ENCODE measurements at regions not wholly inside any gene's neighbourhood (a gene's known extent, or its start where the extent isn't known, plus 50 kb on each side); places are given as distances from the start of the nearest gene placed in this dataset.

DNA sequence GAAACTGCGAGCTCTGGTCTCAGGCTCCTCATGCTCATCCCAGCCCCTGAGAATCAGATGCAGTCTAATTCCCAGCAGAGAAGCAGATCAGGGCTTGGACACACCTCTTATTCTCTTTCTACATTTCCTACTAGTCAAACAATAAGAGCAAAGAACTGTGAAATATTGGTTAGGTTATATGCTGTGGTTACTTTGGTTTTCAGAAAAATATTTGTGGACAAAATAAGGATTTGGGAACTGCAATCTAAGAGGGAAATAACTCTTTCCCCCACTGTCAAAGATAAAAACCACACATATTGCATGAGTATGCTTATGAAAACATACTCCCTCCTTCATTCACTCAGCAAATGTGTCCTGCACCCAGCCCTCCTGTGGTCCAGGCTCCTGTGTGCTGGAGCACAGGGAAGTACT is 164.5 kb upstream of the S1PR3 start:
- no peak overlapping the region for H4K91ac ChIP-seq (ENCODE audit: low read depth, low read length)
- no peak overlapping the region for H4K12ac ChIP-seq (ENCODE audit: low read depth, low read length)
- no peak overlapping the region for H3K4me3 ChIP-seq (ENCODE audit: low read depth, low read length)
- H3K9ac ChIP-seq (ENCODE audit: low read length) = no peak overlapping the region
- no peak overlapping the region for H4K8ac ChIP-seq (ENCODE audit: low read depth, low read length)
- peaks cover 15% of the 10 kb centered on the region for H3K79me1 ChIP-seq (ENCODE audit: low read length)
- H3K9me3 ChIP-seq (ENCODE audit: insufficient read depth, low read depth, low read length) = no peaks in the 10 kb centered on the region
- no peak overlapping the region for H2AFZ ChIP-seq (ENCODE audit: insufficient read depth, low read length, poor library complexity)
- H3K36me3 ChIP-seq (ENCODE audit: control insufficient read depth in 1 of 2, insufficient read depth in 2 of 2, low read length in 2 of 2) = no peaks in the 10 kb centered on the region
- no peak overlapping the region for H2BK5ac ChIP-seq (ENCODE audit: low read depth, low read length, poor library complexity)
- H3K4ac ChIP-seq (ENCODE audit: low read depth, low read length) = no peak overlapping the region
- WGBS (ENCODE audit: extremely low coverage, insufficient coverage, insufficient read length) = no CpG with 5 or more reads among the region's 1 CpG
- no peak overlapping the region for H2BK12ac ChIP-seq (ENCODE audit: low read length)
- DNase-seq = no peak
- H3K4me2 ChIP-seq (ENCODE audit: low read length) = no peak overlapping the region
- H3K23ac ChIP-seq (ENCODE audit: low read length) = no peak overlapping the region
- no peak overlapping the region for H2BK120ac ChIP-seq (ENCODE audit: insufficient read depth, low read length, poor library complexity)
- H2AK5ac ChIP-seq (ENCODE audit: low read length) = no peak overlapping the region
- H3K27ac ChIP-seq (ENCODE audit: low read depth, low read length) = no peak overlapping the region
- peaks cover 13% of the 10 kb centered on the region in 2 experiments for H3K4me1 ChIP-seq (ENCODE audit: control insufficient read depth in 1 of 2, insufficient read depth in 2 of 2, low read length in 2 of 2)
- H3K14ac ChIP-seq (ENCODE audit: low read length) = no peak overlapping the region
- H3K27me3 ChIP-seq (ENCODE audit: insufficient read depth, low read length) = no peaks in the 10 kb centered on the region
- peaks cover 1% of the 10 kb centered on the region for H3K79me2 ChIP-seq (ENCODE audit: control insufficient read depth, insufficient read depth, low read length, poor library complexity)
- no peak overlapping the region for H3K18ac ChIP-seq (ENCODE audit: low read length)

DNA sequence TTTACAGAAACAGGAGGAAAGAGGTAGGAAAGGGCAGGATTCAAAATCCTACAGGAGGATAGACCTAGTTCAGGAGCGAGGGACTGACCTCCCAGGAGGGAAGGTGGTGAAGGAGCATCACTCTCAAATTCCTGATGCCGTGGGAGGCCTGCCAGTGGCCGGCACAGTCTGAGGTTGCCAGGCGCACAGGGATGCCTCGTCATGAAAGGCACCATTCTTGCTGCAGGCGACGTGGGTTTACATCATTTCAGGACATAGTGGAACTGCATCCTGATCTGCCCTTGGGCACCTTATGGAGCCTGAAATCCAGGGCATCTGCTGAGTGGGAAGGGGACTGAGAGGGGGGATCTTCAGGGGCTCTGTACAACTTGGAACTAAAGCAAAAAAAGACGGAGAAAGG is 163.2 kb upstream of the S1PR3 start:
- Histone ChIP-seq H3K9ac (ENCODE audit: low read length) (no peak overlapping the region), H3K27ac (ENCODE audit: low read depth, low read length) (no peak overlapping the region), H3K4me3 (ENCODE audit: low read depth, low read length) (no peak overlapping the region), H3K27me3 (ENCODE audit: insufficient read depth, low read length) (no peaks in the 10 kb centered on the region), H2BK120ac (ENCODE audit: insufficient read depth, low read length, poor library complexity) (no peak overlapping the region), H3K4me1 (ENCODE audit: control insufficient read depth in 1 of 2, insufficient read depth in 2 of 2, low read length in 2 of 2) (peaks cover 13 to 21% of the 10 kb centered on the region in 2 experiments), H3K18ac (ENCODE audit: low read length) (no peak overlapping the region), H4K91ac (ENCODE audit: low read depth, low read length) (peak overlapping the region; percentile 40), H2BK5ac (ENCODE audit: low read depth, low read length, poor library complexity) (no peak overlapping the region), H2AK5ac (ENCODE audit: low read length) (peak overlapping the region; percentile 23), H3K36me3 (ENCODE audit: control insufficient read depth in 1 of 2, insufficient read depth in 2 of 2, low read length in 2 of 2) (no peaks in the 10 kb centered on the region), H3K9me3 (ENCODE audit: insufficient read depth, low read depth, low read length) (no peaks in the 10 kb centered on the region), H3K79me2 (ENCODE audit: control insufficient read depth, insufficient read depth, low read length, poor library complexity) (peaks cover 4% of the 10 kb centered on the region), H3K23ac (ENCODE audit: low read length) (no peak overlapping the region), H3K4ac (ENCODE audit: low read depth, low read length) (no peak overlapping the region), H4K12ac (ENCODE audit: low read depth, low read length) (no peak overlapping the region), H3K4me2 (ENCODE audit: low read length) (no peak overlapping the region), H3K14ac (ENCODE audit: low read length) (no peak overlapping the region), H2BK12ac (ENCODE audit: low read length) (peak overlapping the region; percentile 51), H4K8ac (ENCODE audit: low read depth, low read length) (no peak overlapping the region), H3K79me1 (ENCODE audit: low read length) (peaks cover 20% of the 10 kb centered on the region), H2AFZ (ENCODE audit: insufficient read depth, low read length, poor library complexity) (no peak overlapping the region)
- DNase-seq = no peak
- no CpG with 5 or more reads among the region's 8 CpGs for WGBS (ENCODE audit: extremely low coverage, insufficient coverage, insufficient read length)

DNA sequence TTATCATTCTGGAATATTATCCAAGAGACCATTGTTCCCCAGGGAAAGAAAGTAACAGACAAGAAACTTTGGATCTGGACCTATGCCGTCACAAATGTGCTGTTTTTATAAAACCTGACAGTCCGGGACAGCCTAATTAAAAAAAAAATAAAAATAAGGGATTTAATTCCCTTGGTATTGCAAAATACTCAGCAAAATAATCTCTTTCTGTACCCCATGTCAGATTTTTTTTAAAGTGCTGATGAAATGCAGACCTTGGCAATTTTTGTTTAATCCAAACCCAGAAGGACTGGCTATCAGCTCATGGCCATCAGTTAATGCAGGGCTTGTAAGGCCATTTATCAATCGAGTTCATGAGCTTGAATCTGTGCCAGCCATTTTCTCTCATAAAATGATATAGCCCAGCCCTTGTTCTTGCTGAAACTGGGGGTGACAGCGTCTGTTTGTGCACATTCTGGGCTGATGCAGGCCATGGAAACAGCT is 162.7 kb upstream of the S1PR3 start:
- DNase-seq = no peak
- Histone ChIP-seq H3K4me3 (ENCODE audit: low read depth, low read length) (no peak overlapping the region), H3K79me1 (ENCODE audit: low read length) (peaks cover 26% of the 10 kb centered on the region), H2AK5ac (ENCODE audit: low read length) (no peak overlapping the region), H3K4me2 (ENCODE audit: low read length) (no peak overlapping the region), H3K4ac (ENCODE audit: low read depth, low read length) (no peak overlapping the region), H3K9ac (ENCODE audit: low read length) (no peak overlapping the region), H3K36me3 (ENCODE audit: control insufficient read depth in 1 of 2, insufficient read depth in 2 of 2, low read length in 2 of 2) (no peaks in the 10 kb centered on the region), H2BK120ac (ENCODE audit: insufficient read depth, low read length, poor library complexity) (no peak overlapping the region), H3K23ac (ENCODE audit: low read length) (no peak overlapping the region), H2AFZ (ENCODE audit: insufficient read depth, low read length, poor library complexity) (no peak overlapping the region), H3K27me3 (ENCODE audit: insufficient read depth, low read length) (no peaks in the 10 kb centered on the region), H3K9me3 (ENCODE audit: insufficient read depth, low read depth, low read length) (peaks cover 4% of the 10 kb centered on the region), H3K18ac (ENCODE audit: low read length) (no peak overlapping the region), H2BK5ac (ENCODE audit: low read depth, low read length, poor library complexity) (no peak overlapping the region), H3K14ac (ENCODE audit: low read length) (no peak overlapping the region), H2BK12ac (ENCODE audit: low read length) (no peak overlapping the region), H4K91ac (ENCODE audit: low read depth, low read length) (no peak overlapping the region), H3K79me2 (ENCODE audit: control insufficient read depth, insufficient read depth, low read length, poor library complexity) (peaks cover 4% of the 10 kb centered on the region), H4K8ac (ENCODE audit: low read depth, low read length) (no peak overlapping the region), H4K12ac (ENCODE audit: low read depth, low read length) (no peak overlapping the region), H3K27ac (ENCODE audit: low read depth, low read length) (no peak overlapping the region), H3K4me1 (ENCODE audit: control insufficient read depth in 1 of 2, insufficient read depth in 2 of 2, low read length in 2 of 2) (peaks cover 17 to 26% of the 10 kb centered on the region in 2 experiments)
- no CpG with 5 or more reads among the region's 4 CpGs for WGBS (ENCODE audit: extremely low coverage, insufficient coverage, insufficient read length)

DNA sequence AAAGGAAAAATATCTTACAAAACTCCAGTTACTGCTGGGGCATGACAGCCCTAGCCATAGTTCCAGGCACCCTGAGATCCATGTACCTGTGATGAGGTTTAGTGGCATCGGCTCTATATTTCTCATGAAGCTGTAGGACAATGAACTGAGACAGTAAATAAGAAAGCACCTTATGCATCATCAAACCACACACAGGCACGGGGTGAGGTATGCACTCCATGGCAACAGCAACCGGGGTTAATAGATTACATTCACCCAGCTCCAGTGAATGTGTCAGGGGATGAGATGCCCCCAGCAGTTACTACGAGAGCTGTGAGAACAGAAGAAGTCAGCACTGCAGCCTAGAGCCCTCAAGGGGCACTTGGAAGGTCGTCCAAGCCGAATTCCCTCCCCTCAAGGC is 162.0 kb upstream of the S1PR3 start:
- Histone ChIP-seq H3K4me2 (ENCODE audit: low read length) (no peak overlapping the region), H3K4me1 (ENCODE audit: control insufficient read depth in 1 of 2, insufficient read depth in 2 of 2, low read length in 2 of 2) (peaks cover 18 to 28% of the 10 kb centered on the region in 2 experiments), H3K27me3 (ENCODE audit: insufficient read depth, low read length) (no peaks in the 10 kb centered on the region), H2BK5ac (ENCODE audit: low read depth, low read length, poor library complexity) (peak overlapping the region; percentile 11), H3K9ac (ENCODE audit: low read length) (no peak overlapping the region), H2AFZ (ENCODE audit: insufficient read depth, low read length, poor library complexity) (no peak overlapping the region), H4K91ac (ENCODE audit: low read depth, low read length) (peak overlapping the region; percentile 70), H3K79me2 (ENCODE audit: control insufficient read depth, insufficient read depth, low read length, poor library complexity) (peaks cover 4% of the 10 kb centered on the region), H3K79me1 (ENCODE audit: low read length) (peaks cover 28% of the 10 kb centered on the region), H4K8ac (ENCODE audit: low read depth, low read length) (no peak overlapping the region), H3K4ac (ENCODE audit: low read depth, low read length) (no peak overlapping the region), H3K14ac (ENCODE audit: low read length) (peak overlapping the region; percentile 26), H2BK12ac (ENCODE audit: low read length) (peak overlapping the region; percentile 76), H3K9me3 (ENCODE audit: insufficient read depth, low read depth, low read length) (peaks cover 4% of the 10 kb centered on the region), H3K23ac (ENCODE audit: low read length) (no peak overlapping the region), H2AK5ac (ENCODE audit: low read length) (peak overlapping the region; percentile 81), H2BK120ac (ENCODE audit: insufficient read depth, low read length, poor library complexity) (peak overlapping the region; percentile 89), H3K18ac (ENCODE audit: low read length) (peak overlapping the region; percentile 14), H3K27ac (ENCODE audit: low read depth, low read length) (no peak overlapping the region), H3K4me3 (ENCODE audit: low read depth, low read length) (no peak overlapping the region), H3K36me3 (ENCODE audit: control insufficient read depth in 1 of 2, insufficient read depth in 2 of 2, low read length in 2 of 2) (no peaks in the 10 kb centered on the region), H4K12ac (ENCODE audit: low read depth, low read length) (no peak overlapping the region)
- no CpG with 5 or more reads among the region's 6 CpGs for WGBS (ENCODE audit: extremely low coverage, insufficient coverage, insufficient read length)
- no peak for DNase-seq

Data from trophoblast cell (in vitro differentiated cells and primary cell).